SKM-1 treated with dmso at 0.1 percent for 144 hours (cell line): ENCODE measurements at regions not wholly inside any gene's neighbourhood (a gene's known extent, or its start where the extent isn't known, plus 50 kb on each side); places are given as distances from the start of the nearest gene placed in this dataset.

Experiments
- DNase-seq: peaks from one replicate; lab custom pipeline; 2025; ENCODE audit not compliant: unreplicated experiment; lab: John Stamatoyannopoulos, UW

DNA sequence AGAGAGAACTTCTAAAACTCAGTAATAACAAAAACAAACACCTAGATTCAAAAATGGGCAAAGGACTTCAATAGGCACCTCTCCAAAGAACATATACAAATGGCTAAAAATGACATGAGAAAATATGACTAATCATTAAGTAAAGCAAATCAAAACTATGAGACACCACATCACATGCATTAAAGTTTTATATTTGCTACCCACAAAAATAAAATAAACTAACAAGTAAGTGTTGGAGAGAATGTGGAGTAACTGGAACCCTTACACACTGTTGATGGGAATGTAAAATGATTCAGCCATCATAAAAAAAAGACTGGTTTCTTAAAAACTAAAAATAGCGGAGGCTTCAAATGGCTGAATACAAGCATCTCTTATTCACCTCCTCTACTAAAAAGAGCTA, 262.1 kb upstream of the PKN2 start:
- no peak for DNase-seq

GRCh38 chr1:88433556-88433955, 250.5 kb upstream of the PKN2 start:
- no peak for DNase-seq

DNA sequence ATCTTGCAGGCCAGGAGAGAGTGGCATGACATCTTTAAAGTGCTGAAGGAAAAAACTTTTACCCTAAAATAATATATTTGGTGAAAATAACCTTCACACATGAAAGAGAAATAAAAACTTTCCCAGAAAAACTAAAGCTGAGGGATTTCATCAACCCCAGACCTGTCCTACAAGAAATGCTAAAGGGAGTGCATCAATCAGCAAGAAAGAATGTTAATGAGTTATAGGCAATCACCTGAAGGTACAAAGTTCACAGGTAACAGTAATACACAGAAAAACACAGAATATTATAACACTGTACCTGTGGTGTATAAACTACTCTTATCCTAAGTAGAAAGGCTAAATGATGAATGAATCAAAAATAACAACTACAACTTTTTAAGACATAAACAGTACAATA, 249.2 kb upstream of the PKN2 start:
- DNase-seq: no peak

DNA sequence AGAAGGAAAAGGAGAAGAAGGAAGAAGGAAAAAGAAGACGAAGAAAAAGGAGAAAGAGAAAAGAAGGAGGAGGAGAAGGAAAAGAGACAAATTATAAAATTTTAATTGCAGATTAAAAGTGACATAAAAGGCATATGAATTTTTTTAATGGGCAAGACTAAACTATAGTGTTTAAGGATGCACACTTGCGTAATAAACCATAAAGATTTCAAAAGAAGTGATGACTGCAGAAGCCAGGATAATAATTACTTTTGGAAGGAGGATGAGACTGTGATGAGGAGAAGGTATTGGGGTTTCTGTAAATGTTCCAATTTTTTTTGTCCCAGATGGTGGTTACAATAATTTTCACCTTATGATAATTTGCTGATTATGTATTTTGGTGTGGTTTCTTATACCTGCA, 243.1 kb upstream of the PKN2 start:
- no peak for DNase-seq

DNA sequence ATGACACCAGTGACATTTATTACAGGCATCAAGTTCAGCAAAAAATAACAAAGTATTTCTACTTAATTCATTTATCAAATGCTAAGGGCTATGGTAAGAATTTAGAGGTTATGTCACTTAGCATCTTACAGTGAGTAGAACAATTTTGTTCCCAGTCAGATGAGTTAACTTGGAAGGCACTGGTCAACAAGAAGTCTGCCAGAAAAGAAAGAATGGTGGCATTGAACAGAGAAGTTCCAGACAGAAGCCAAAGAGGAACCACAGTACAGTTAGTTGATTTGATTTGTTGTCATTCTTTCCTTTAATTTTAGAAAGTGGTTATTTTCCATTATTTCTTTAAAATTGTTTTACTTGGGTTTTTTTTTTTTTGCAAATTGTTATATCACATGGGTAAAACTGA, 232.2 kb upstream of the PKN2 start:
- DNase-seq: no peak

GRCh38 chr1:88453295-88453694, 230.8 kb upstream of the PKN2 start:
- no peak for DNase-seq

GRCh38 chr1:88454781-88455180, 229.3 kb upstream of the PKN2 start:
- no peak for DNase-seq

DNA sequence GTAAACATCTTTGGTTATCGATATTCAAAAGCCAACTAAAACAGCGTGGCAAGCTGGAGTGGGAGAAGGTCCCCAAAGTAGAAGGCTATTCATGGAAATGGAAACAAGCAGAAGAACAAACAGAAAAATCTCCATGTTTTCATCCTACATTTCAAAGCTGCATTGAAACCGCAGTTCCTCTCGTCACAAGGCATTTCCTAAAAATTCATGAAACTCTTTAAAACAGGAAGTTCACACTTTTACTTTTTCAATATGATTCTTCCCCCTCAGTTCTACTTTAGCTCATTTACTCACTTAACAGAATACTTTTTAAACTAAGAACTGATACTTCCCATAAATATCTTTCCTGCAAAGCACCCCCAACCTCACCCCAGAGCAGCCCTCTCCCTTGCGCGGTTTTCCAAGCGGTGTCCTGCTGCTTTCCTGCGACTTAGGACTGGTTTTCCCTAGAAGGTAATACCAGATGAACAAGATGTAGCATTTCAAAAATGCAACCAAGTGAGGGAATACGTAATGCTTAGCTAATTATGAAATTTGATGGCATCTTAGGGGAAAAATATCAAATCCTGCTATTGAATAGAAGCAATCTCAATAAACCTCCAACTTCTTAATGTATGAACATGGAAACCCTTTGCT, 228.3 kb upstream of the PKN2 start:
- DNase-seq: peak; percentile 17

DNA sequence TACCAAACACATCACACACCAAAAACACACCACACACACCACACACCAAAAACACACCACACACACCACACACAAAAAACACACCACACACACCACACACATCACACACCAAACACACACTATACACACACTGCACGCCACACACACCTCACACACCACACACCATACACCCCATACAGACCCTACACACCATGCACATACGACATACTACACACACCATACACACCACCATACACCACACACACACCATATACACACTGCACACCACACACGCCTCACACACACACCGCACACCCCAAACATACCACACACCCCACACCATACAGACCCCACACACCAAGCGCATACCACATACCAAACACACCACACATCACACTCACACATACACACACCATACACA, 226.9 kb upstream of the PKN2 start:
- no peak for DNase-seq

DNA sequence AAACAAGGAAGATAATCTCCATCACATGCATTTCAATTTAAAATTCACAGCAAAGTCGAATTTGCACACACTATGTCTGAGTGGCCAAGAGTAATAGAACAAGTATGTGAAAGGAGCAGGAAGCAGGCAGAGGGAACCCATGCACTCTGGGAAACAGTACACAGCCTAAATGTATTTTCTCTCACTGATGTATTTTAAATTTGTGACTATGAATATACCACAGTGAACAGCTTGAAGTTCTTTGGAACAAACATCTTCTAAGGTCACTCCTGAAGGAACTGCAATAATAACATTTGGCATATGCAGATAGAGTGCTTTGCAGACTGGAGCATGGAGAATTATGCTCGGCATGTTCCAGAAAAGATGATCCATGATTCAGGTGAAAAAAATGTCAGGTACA, 223.1 kb upstream of the PKN2 start:
- no peak for DNase-seq

- no peak for DNase-seq
Observed at GRCh38 chr1:88462096-88462487, 222.0 kb upstream of the PKN2 start.

- no peak for DNase-seq
Observed at GRCh38 chr1:88462488-88463261, 221.4 kb upstream of the PKN2 start.

DNA sequence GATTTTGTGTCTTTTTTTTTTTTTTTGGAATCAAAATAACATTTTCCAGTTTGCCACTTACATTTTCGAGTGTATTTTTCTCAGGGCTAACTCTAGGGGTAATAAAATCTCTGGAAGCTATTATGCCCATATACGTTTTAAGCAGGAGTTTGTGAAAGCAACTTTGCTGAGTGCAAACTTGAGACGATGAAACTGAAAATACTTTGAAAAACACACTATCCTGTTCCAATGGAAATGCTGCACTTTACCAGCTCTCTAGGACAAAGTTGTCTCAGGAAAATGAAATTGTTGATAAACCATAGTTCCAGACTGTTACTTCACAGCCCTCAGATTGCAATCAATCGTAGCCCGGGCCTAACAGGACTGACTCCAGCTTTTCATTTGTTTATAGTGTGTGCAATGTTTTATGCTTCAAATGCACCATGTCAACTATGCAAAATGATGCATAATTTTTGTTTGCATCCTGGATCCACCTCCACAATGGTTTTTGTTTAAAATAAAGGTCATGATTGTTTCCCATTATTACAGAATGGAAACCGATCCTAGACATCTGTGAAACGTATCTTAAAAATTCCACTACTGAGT, 220.6 kb upstream of the PKN2 start:
- no peak for DNase-seq

- DNase-seq: no peak
Observed at GRCh38 chr1:88466011-88466410, 218.1 kb upstream of the PKN2 start.

GRCh38 chr1:88466899-88467580, 217.0 kb upstream of the PKN2 start:
- DNase-seq: no peak

DNA sequence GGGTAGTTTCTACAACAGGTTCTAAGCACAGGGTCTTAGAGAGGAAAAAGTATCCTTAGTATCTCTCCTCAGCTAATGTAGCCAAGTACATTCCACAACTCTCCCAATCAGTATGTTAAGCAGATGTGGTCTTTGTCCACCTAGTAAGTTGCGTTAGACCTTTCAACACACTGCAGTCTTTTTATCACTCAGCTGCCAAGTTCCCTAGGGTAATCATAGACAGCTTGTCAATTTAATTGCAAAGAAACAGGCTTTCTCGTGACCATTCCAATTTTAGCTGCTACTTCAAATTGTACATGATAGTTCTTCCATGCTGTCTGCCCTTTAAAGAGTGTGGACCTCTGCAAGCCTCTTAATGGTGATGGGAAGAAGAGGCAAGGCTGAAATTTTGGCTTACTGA, 211.8 kb upstream of the PKN2 start:
- DNase-seq: no peak

GRCh38 chr1:88472714-88473113, 211.4 kb upstream of the PKN2 start:
- DNase-seq: no peak

DNA sequence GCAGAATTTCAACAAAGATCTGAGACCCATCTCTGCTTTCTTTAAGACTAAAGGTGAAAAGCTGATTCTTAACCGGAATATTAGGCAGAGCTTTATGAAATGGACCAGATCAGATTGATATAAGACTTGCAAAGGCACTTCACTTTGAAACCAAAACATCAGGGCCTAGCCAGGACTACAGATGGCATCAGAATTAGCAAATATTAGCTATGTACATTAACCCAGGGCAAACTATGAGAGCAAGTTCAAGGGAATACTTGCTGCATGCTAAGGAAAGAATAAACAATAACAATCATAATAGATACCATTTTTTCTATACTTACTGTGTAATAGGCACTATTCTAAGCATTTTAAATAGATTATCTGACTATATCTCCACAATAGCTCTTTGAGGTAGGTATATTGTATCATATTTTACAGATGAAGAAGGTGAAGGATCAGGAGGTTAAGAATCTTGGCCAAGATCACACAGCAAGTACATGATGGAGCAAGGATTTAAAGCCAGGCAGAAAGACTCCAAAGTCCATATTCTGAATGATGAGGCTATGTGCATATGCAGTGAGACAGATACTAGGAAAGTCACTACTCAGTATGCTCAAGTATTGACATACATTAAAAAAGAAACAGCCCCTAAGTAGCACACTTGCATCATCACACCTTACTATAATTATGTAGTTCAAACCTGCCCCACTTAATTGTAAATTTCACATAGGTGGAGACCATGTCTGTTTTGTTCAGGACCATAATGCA, 209.3 kb upstream of the PKN2 start:
- no peak for DNase-seq

- DNase-seq: no peak
Observed at GRCh38 chr1:88484881-88485280, 199.2 kb upstream of the PKN2 start.

DNA sequence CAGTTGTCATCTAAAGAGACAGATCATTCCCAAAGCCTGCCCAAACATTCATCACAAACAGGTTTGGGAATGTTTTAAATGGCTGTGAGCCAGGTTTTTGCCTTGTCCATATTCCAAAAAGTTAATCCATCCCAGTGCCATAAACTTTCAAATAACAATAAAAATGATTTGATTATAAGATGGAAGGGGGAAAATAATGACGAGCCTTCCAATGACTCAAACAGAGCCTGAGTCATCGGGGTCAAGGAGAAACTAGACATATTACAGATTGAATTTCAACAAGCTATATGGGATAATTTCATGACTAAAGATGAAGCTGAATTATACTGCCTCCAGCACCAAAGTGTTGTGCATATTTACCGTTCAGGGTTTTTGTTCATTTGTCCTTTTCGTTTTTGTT, 195.8 kb upstream of the PKN2 start:
- DNase-seq: no peak

GRCh38 chr1:88490676-88491075, 193.4 kb upstream of the PKN2 start:
- no peak for DNase-seq
